ENCODE measurements at regions not wholly inside any gene's neighbourhood (a gene's known extent, or its start where the extent isn't known, plus 50 kb on each side); places are given as distances from the start of the nearest gene placed in this dataset.

GRCh38 chr11:97229936-97230335 lies 840.1 kb downstream of the JRKL start:
- TF ChIP-seq TCF12 (IDR thresholded peaks at IDR 0.05) (no peak), MXI1 (IDR thresholded peaks at IDR 0.05; ENCODE audit: low read depth, low read length) (no peak), NFIC (IDR thresholded peaks at IDR 0.05; ENCODE audit: borderline replicate concordance) (no peak), GATA2 (CRISPR knock-in tag; IDR thresholded peaks at IDR 0.05) (no peak)
- TF ChIP-seq, protein P1, sequence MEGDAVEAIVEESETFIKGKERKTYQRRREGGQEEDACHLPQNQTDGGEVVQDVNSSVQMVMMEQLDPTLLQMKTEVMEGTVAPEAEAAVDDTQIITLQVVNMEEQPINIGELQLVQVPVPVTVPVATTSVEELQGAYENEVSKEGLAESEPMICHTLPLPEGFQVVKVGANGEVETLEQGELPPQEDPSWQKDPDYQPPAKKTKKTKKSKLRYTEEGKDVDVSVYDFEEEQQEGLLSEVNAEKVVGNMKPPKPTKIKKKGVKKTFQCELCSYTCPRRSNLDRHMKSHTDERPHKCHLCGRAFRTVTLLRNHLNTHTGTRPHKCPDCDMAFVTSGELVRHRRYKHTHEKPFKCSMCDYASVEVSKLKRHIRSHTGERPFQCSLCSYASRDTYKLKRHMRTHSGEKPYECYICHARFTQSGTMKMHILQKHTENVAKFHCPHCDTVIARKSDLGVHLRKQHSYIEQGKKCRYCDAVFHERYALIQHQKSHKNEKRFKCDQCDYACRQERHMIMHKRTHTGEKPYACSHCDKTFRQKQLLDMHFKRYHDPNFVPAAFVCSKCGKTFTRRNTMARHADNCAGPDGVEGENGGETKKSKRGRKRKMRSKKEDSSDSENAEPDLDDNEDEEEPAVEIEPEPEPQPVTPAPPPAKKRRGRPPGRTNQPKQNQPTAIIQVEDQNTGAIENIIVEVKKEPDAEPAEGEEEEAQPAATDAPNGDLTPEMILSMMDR (IDR thresholded peaks at IDR 0.05), result no peak

All from SK-N-SH (cell line).